SK-N-SH (cell line): ENCODE measurements at regions not wholly inside any gene's neighbourhood (a gene's known extent, or its start where the extent isn't known, plus 50 kb on each side); places are given as distances from the start of the nearest gene placed in this dataset.

ENCODE experiments used
- CTCF ChIA-PET: fragments of 300-600, 350-600 bp; formaldehyde crosslinking; extraction: SDS; loops from one replicate; lab custom pipeline; 2021; lab: Yijun Ruan, JAX
- POLR2A ChIA-PET: fragments of 350-600 bp; sonication (Branson Sonifier 250); formaldehyde crosslinking; extraction: SDS; loops from one replicate; lab custom pipeline; 2020; ENCODE audit warnings: antibody characterized with exemption, inconsistent platforms; lab: Yijun Ruan, JAX
- DNase-seq: peaks from one replicate; pipeline ENCODE4 v3.0.0; 2012
- H2AFZ ChIP-seq: fragments of 200-600 bp; sonication (generic); 2 replicates; pipeline ENCODE4 v1.8.1; 2016; ENCODE audit warnings: antibody characterized with exemption, mild to moderate bottlenecking, low read depth
- H3F3A ChIP-seq: fragments of 200-600 bp; sonication (generic); replicated peaks from 2 replicates; pipeline ENCODE3; 2016; ENCODE audit warnings: antibody characterized with exemption, mild to moderate bottlenecking; ENCODE audit not compliant: insufficient read depth
- H3K27ac ChIP-seq, 2 experiments: fragments of 200-500 bp in 1 of 2; fragments of 200-600 bp in 1 of 2; sonication (Bioruptor generic) in 1 of 2; sonication (generic), shearing (Covaris generic) in 1 of 2; 2 replicates each; pipeline versions ENCODE4 v1.5.1 to v1.6.1; 2014 to 2016; ENCODE audit warnings: low read depth in 2 of 2, inconsistent platforms in 1 of 2, low read length in 1 of 2, mild to moderate bottlenecking in 1 of 2, mixed read lengths in 1 of 2
- H3K27me3 ChIP-seq: fragments of 200-600 bp; sonication (generic), shearing (Covaris generic); 2 replicates; pipeline ENCODE4 v1.6.1; 2016; ENCODE audit warnings: mixed run types; ENCODE audit not compliant: insufficient read depth
- H3K36me3 ChIP-seq, 2 experiments: fragments of 200-500 bp in 1 of 2; fragments of 200-600 bp in 1 of 2; sonication (Bioruptor generic) in 1 of 2; sonication (generic) in 1 of 2; replicated peaks in 1 of 2; 2 replicates each; pipeline versions ENCODE3 to v1.5.1; 2014 to 2016; ENCODE audit warnings: low read length in 1 of 2, mild to moderate bottlenecking in 1 of 2; ENCODE audit not compliant: insufficient read depth in 2 of 2, control insufficient read depth in 1 of 2
- H3K4me1 ChIP-seq, 2 experiments: fragments of 200-500 bp in 1 of 2; fragments of 200-600 bp in 1 of 2; sonication (Bioruptor generic) in 1 of 2; sonication (generic), shearing (Covaris generic) in 1 of 2; 2 replicates each; pipeline versions ENCODE4 v1.5.1 to v1.6.1; 2014 to 2016; ENCODE audit warnings: low read depth in 1 of 2, low read length in 1 of 2, mixed run types in 1 of 2; ENCODE audit not compliant: insufficient read depth in 2 of 2, control insufficient read depth in 1 of 2
- H3K4me2 ChIP-seq: fragments of 200-600 bp; sonication (generic), shearing (Covaris generic); 2 replicates; pipeline ENCODE4 v1.6.1; 2017; ENCODE audit warnings: mixed run types
- H3K4me3 ChIP-seq, 2 experiments: fragments of 200-500 bp in 1 of 2; fragments of 200-600 bp in 1 of 2; sonication (Bioruptor generic) in 1 of 2; sonication (generic), shearing (Covaris generic) in 1 of 2; 2 replicates each; pipeline versions ENCODE4 v1.5.1 to v1.8.1; 2014 to 2016; ENCODE audit warnings: low read depth in 2 of 2, inconsistent platforms in 1 of 2, low read length in 1 of 2, mild to moderate bottlenecking in 1 of 2, mixed read lengths in 1 of 2, moderate library complexity in 1 of 2
- H3K79me2 ChIP-seq: fragments of 200-600 bp; sonication (generic); 2 replicates; pipeline ENCODE4 v1.8.1; 2017; ENCODE audit warnings: mild to moderate bottlenecking; ENCODE audit not compliant: insufficient read depth
- H3K9ac ChIP-seq: fragments of 200-600 bp; sonication (generic); 2 replicates; pipeline ENCODE4 v1.6.1; 2017; ENCODE audit warnings: mixed run types
- H3K9me2 ChIP-seq: fragments of 200-600 bp; sonication (generic); 2 replicates; pipeline ENCODE4 v1.6.1; 2017; ENCODE audit warnings: mixed run types
- H3K9me3 ChIP-seq: fragments of 200-600 bp; sonication (generic); 2 replicates; pipeline ENCODE4 v1.6.1; 2017; ENCODE audit warnings: mixed run types, mild to moderate bottlenecking, moderate library complexity
- H4K20me1 ChIP-seq: fragments of 200-600 bp; sonication (generic); 2 replicates; pipeline ENCODE4 v1.6.1; 2017; ENCODE audit warnings: mild to moderate bottlenecking, mixed run types; ENCODE audit not compliant: insufficient read depth
- CHD2 ChIP-seq: fragments of 150-350 bp; IDR thresholded peaks from 2 replicates; pipeline ENCODE4 v1.6.1; 2018; ENCODE audit warnings: low read length; ENCODE audit not compliant: partially characterized antibody
- CTCF ChIP-seq: fragments of 200-600 bp; sonication (generic); IDR thresholded peaks from 2 replicates; pipeline ENCODE4 v1.6.1; 2017; ENCODE audit warnings: antibody characterized with exemption, mild to moderate bottlenecking, moderate library complexity
- ELF1 ChIP-seq: IDR thresholded peaks from 2 replicates; pipeline ENCODE4 v1.4.0; 2012
- EP300 ChIP-seq, 2 experiments: IDR thresholded peaks; 2 replicates each; pipeline versions ENCODE4 v1.4.0 to v1.6.1; 2012; ENCODE audit warnings: borderline replicate concordance in 1 of 2, low read depth in 1 of 2, low read length in 1 of 2
- EZH2phosphoT487 ChIP-seq: fragments of 200-600 bp; sonication (generic); IDR thresholded peaks from 2 replicates; pipeline ENCODE4 v1.6.1; 2017; ENCODE audit warnings: low read depth, mixed run types, mild to moderate bottlenecking, antibody characterized with exemption, moderate library complexity, borderline replicate concordance
- FOSL2 ChIP-seq: IDR thresholded peaks from 2 replicates; pipeline ENCODE4 v1.4.0; 2012; ENCODE audit warnings: low read depth, mild to moderate bottlenecking, moderate library complexity, borderline replicate concordance
- FOXJ3 ChIP-seq: sonication (generic); formaldehyde crosslinking; IDR thresholded peaks from 2 replicates; pipeline ENCODE4 v1.5.1; 2020; ENCODE audit warnings: mild to moderate bottlenecking, missing genetic modification reagents
- FOXM1 ChIP-seq: IDR thresholded peaks from 2 replicates; pipeline ENCODE4 v1.4.0; 2012; ENCODE audit warnings: low read depth, mild to moderate bottlenecking
- GABPA ChIP-seq: IDR thresholded peaks from 2 replicates; pipeline ENCODE4 v1.4.0; 2012; ENCODE audit warnings: low read depth, mild to moderate bottlenecking
- GATA2 ChIP-seq: sonication (generic); formaldehyde crosslinking; IDR thresholded peaks from 2 replicates; pipeline ENCODE4 v1.5.0; 2020; ENCODE audit warnings: mild to moderate bottlenecking, missing genetic modification reagents
- MEF2A ChIP-seq: IDR thresholded peaks from 2 replicates; pipeline ENCODE4 v1.4.0; 2012; ENCODE audit warnings: low read depth, borderline replicate concordance
- RAD21 ChIP-seq: IDR thresholded peaks from 2 replicates; pipeline ENCODE4 v1.6.1; 2012; ENCODE audit warnings: mild to moderate bottlenecking, low read length
- RCOR1 ChIP-seq: fragments of 150-350 bp; IDR thresholded peaks from 2 replicates; pipeline ENCODE4 v1.6.1; 2017; ENCODE audit warnings: antibody characterized with exemption, low read length
- SMC3 ChIP-seq: IDR thresholded peaks from 2 replicates; pipeline ENCODE4 v1.6.1; 2012; ENCODE audit warnings: low read depth, low read length, improper control_type of control experiment
- TAF1 ChIP-seq: IDR thresholded peaks from 2 replicates; pipeline ENCODE4 v1.6.1; 2012; ENCODE audit warnings: low read depth, mild to moderate bottlenecking, low read length, moderate library complexity, borderline replicate concordance
- TCF12 ChIP-seq: IDR thresholded peaks from 2 replicates; pipeline ENCODE4 v1.4.0; 2012
- ZBTB33 ChIP-seq: IDR thresholded peaks from 2 replicates; pipeline ENCODE4 v1.4.0; 2012; ENCODE audit warnings: low read depth, borderline replicate concordance
- WGBS: methylation state at CpG from one replicate; pipeline ENCODE4 v1.1.6; 2017; ENCODE audit warnings: low lambda C conversion rate; 5-methylcytosine and 5-hydroxymethylcytosine counted together
- TF ChIP-seq, protein P1 (sequence below): fragments of 150-350 bp; IDR thresholded peaks from 2 replicates; pipeline ENCODE4 v1.6.1; 2017; ENCODE audit warnings: antibody characterized with exemption, low read length, low read depth, borderline replicate concordance

- 25% methylated on average over 7 of the region's 8 CpGs for WGBS
- Histone ChIP-seq H3F3A (peaks cover 15% of the 10 kb centered on the region), H4K20me1 (no peaks in the 10 kb centered on the region), H3K27ac (no peak overlapping the region), H3K4me2 (no peak overlapping the region), H3K27me3 (no peaks in the 10 kb centered on the region), H3K4me3 (peak overlapping the region in 1 of 2 experiments; percentile 12; a peak in 1 of 4 replicates), H3K79me2 (no peaks in the 10 kb centered on the region), H3K36me3 (no peaks in the 10 kb centered on the region), H3K9ac (no peak overlapping the region), H3K4me1 (peaks cover 0 to 2% of the 10 kb centered on the region in 2 experiments; a peak in 2 of 4 replicates), H3K9me3 (no peaks in the 10 kb centered on the region), H2AFZ (no peak overlapping the region), H3K9me2 (no peaks in the 10 kb centered on the region)
- ChIA-PET CTCF (interaction anchor here (0.6 to 7.6 kb wide), 10 partner anchors 9 to 1218 kb away, joined by 3 to 71 read pairs (median 4); no protein-coding TSS in a partner anchor), POLR2A (no interaction called here)
- DNase-seq: peak; percentile 22
- no peak for TF ChIP-seq ZBTB33
- no peak for TF ChIP-seq FOXM1
- peak; percentile 86 for TF ChIP-seq CTCF
- TF ChIP-seq FOXJ3 (CRISPR knock-in tag): no peak
- TF ChIP-seq CHD2: no peak
- TF ChIP-seq GABPA: no peak
- no peak for TF ChIP-seq RCOR1
- TF ChIP-seq EZH2phosphoT487: no peak
- no peak for TF ChIP-seq MEF2A
- TF ChIP-seq GATA2 (CRISPR knock-in tag): no peak
- TF ChIP-seq, protein P1, sequence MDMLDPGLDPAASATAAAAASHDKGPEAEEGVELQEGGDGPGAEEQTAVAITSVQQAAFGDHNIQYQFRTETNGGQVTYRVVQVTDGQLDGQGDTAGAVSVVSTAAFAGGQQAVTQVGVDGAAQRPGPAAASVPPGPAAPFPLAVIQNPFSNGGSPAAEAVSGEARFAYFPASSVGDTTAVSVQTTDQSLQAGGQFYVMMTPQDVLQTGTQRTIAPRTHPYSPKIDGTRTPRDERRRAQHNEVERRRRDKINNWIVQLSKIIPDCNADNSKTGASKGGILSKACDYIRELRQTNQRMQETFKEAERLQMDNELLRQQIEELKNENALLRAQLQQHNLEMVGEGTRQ: no peak
- peak; percentile 62 for TF ChIP-seq RAD21
- TF ChIP-seq FOSL2: no peak
- no peak for TF ChIP-seq TAF1
- TF ChIP-seq ELF1: no peak
- TF ChIP-seq TCF12: 0 out of 2 replicates have a peak, but pooled peaks have one; percentile 11
- no peak for TF ChIP-seq EP300 (IDR thresholded peaks at IDR 0.05; ENCODE audit: borderline replicate concordance in 1 of 2, low read depth in 1 of 2, low read length in 1 of 2)
- peak; percentile 30 for TF ChIP-seq SMC3
These were observed 214.8 kb upstream of the TPRG1 start for GRCh38 chr3:188956839-188957489.
